Liver (tissue), 8 donors: ENCODE measurements at regions not wholly inside any gene's neighbourhood (a gene's known extent, or its start where the extent isn't known, plus 50 kb on each side); places are given as distances from the start of the nearest gene placed in this dataset.

ENCODE experiments used
- DNase-seq: peaks from one replicate; pipeline ENCODE4 v3.0.0-alpha.2; 2017; ENCODE audit warnings: low spot score
- H3K27ac ChIP-seq, 2 donors: one replicate each; pipeline ENCODE4 v1.7.0; 2013; ENCODE audit warnings: inconsistent platforms in 2 of 2, low read length in 2 of 2, control low read depth in 1 of 2, low read depth in 1 of 2, mild to moderate bottlenecking in 1 of 2
- H3K27me3 ChIP-seq, 4 donors: one replicate each; pipeline versions ENCODE4 v1.6.1 to v1.7.0; 2013; ENCODE audit warnings: low read length in 3 of 4, inconsistent platforms in 1 of 4, mild to moderate bottlenecking in 1 of 4, moderate library complexity in 1 of 4; ENCODE audit not compliant: control insufficient read depth in 4 of 4, insufficient read depth in 4 of 4
- H3K36me3 ChIP-seq, 4 donors: one replicate each; pipeline versions ENCODE4 v1.6.1 to v1.7.0; 2013; ENCODE audit warnings: low read length in 3 of 4, mild to moderate bottlenecking in 3 of 4, low read depth in 1 of 4, moderate library complexity in 1 of 4; ENCODE audit not compliant: control insufficient read depth in 4 of 4, insufficient read depth in 3 of 4
- H3K4me1 ChIP-seq, 4 donors: one replicate each; pipeline versions ENCODE4 v1.6.1 to v1.7.0; 2013; ENCODE audit warnings: low read length in 3 of 4, mild to moderate bottlenecking in 3 of 4, moderate library complexity in 1 of 4; ENCODE audit not compliant: control insufficient read depth in 4 of 4, insufficient read depth in 4 of 4
- H3K4me3 ChIP-seq, 3 donors: one replicate each; pipeline versions ENCODE4 v1.6.1 to v1.7.0; 2013; ENCODE audit warnings: low read length in 3 of 3, control low read depth in 1 of 3, low read depth in 1 of 3, mild to moderate bottlenecking in 1 of 3
- H3K9ac ChIP-seq, 2 donors: one replicate each; pipeline ENCODE4 v1.7.0; 2013; ENCODE audit warnings: low read length in 2 of 2, mild to moderate bottlenecking in 2 of 2, moderate library complexity in 2 of 2, control low read depth in 1 of 2, low read depth in 1 of 2
- H3K9me3 ChIP-seq, 4 donors: one replicate each; pipeline versions ENCODE4 v1.6.1 to v1.7.0; 2013; ENCODE audit warnings: low read length in 3 of 4; ENCODE audit not compliant: control insufficient read depth in 4 of 4
- EGR1 ChIP-seq, 2 donors: IDR thresholded peaks; 2 replicates each; pipeline ENCODE4 v1.6.1; 2016 to 2018; ENCODE audit warnings: antibody characterized with exemption in 2 of 2, low read depth in 2 of 2
- FOXA1 ChIP-seq: IDR thresholded peaks from 2 replicates; pipeline ENCODE4 v1.6.1; 2016; ENCODE audit warnings: antibody characterized with exemption
- FOXA2 ChIP-seq: IDR thresholded peaks from 2 replicates; pipeline ENCODE4 v1.6.1; 2016; ENCODE audit warnings: antibody characterized with exemption
- GABPA ChIP-seq, 2 donors: IDR thresholded peaks in 1 of 2; conservative IDR thresholded peaks in 1 of 2; 2 replicates each; pipeline ENCODE4 v1.6.1; 2016; ENCODE audit warnings: antibody characterized with exemption in 2 of 2, mild to moderate bottlenecking in 1 of 2, moderate library complexity in 1 of 2
- HNF4A ChIP-seq, 2 donors: conservative IDR thresholded peaks; 2 replicates each; pipeline ENCODE4 v1.6.1; 2016; ENCODE audit warnings: antibody characterized with exemption in 2 of 2, mild to moderate bottlenecking in 2 of 2
- HNF4G ChIP-seq: IDR thresholded peaks from 2 replicates; pipeline ENCODE4 v1.6.1; 2016; ENCODE audit warnings: antibody characterized with exemption
- JUND ChIP-seq, 2 donors: IDR thresholded peaks; 2 replicates each; pipeline ENCODE4 v1.6.1; 2016; ENCODE audit warnings: antibody characterized with exemption in 2 of 2
- NR2F2 ChIP-seq: IDR thresholded peaks from 2 replicates; pipeline ENCODE4 v1.6.1; 2016; ENCODE audit warnings: antibody characterized with exemption
- RAD21 ChIP-seq, 2 donors: IDR thresholded peaks; 2 replicates each; pipeline ENCODE4 v1.6.1; 2016; ENCODE audit warnings: antibody characterized with exemption in 2 of 2, mild to moderate bottlenecking in 2 of 2
- RXRA ChIP-seq, 2 donors: IDR thresholded peaks; 2 replicates each; pipeline ENCODE4 v1.6.1; 2017 to 2018; ENCODE audit warnings: antibody characterized with exemption in 2 of 2, mild to moderate bottlenecking in 1 of 2
- SP1 ChIP-seq: IDR thresholded peaks from 2 replicates; pipeline ENCODE4 v1.6.1; 2018; ENCODE audit warnings: antibody characterized with exemption, mild to moderate bottlenecking
- TAF1 ChIP-seq: conservative IDR thresholded peaks from 2 replicates; pipeline ENCODE4 v1.6.1; 2016; ENCODE audit warnings: antibody characterized with exemption, mild to moderate bottlenecking
- WGBS: extraction: QIAGEN DNeasy Blood & Tissue Kit; methylation state at CpG from one replicate; pipeline ENCODE4 v1.1.7; 2013; 5-methylcytosine and 5-hydroxymethylcytosine counted together
- TF ChIP-seq, protein P1 (sequence below): fragments of 150-350 bp; IDR thresholded peaks from 2 replicates; pipeline ENCODE4 v1.5.1; 2017; ENCODE audit warnings: improper control_type of control experiment, low read depth, low read length; ENCODE audit not compliant: missing input control
- TF ChIP-seq, protein P2 (sequence below): IDR thresholded peaks from 2 replicates; pipeline ENCODE4 v1.6.1; 2016; ENCODE audit warnings: antibody characterized with exemption
- TF ChIP-seq, protein P3 (sequence below): IDR thresholded peaks from 2 replicates; pipeline ENCODE4 v1.6.1; 2016; ENCODE audit warnings: antibody characterized with exemption, mild to moderate bottlenecking
- TF ChIP-seq, protein P4 (sequence below): IDR thresholded peaks from 2 replicates; pipeline ENCODE4 v1.6.1; 2016; ENCODE audit warnings: antibody characterized with exemption
- TF ChIP-seq, protein P5 (sequence below): IDR thresholded peaks from 2 replicates; pipeline ENCODE4 v1.6.1; 2016; ENCODE audit warnings: antibody characterized with exemption
- donor health status: healthy.
- donor health status: healthy.
- donor health status: healthy.
- donor health status: healthy.
- donor health status: healthy.

DNA sequence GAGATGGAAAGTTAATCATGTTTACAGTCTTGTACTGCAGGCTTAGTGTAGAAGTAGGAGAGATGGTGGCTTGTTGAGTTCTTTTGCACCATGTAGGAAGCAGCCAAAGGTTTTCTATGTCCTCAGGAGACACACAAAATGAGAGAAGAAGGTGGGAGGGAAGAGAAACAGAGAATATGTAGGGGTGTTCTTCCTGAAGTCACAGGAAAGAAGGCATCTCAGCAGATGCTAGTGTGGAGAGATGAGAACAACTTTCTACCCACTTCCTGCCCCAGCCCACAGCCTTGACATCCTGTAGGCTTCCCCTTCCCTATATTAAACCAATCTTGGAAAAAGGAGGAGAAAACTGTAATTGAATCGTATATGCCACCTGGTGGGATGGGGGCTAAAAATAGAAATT is 217.0 kb downstream of the S1PR1 start:
- Histone ChIP-seq H3K27me3 (no peaks in the 10 kb centered on the region), H3K9me3 (no peaks in the 10 kb centered on the region), H3K27ac (no peak overlapping the region), H3K36me3 (no peaks in the 10 kb centered on the region), H3K4me3 (no peak overlapping the region), H3K4me1 (no peaks in the 10 kb centered on the region), H3K9ac (no peak overlapping the region)
- DNase-seq: no peak
- no peak for TF ChIP-seq JUND (IDR thresholded peaks at IDR 0.05)
- no peak for TF ChIP-seq FOXA2
- TF ChIP-seq HNF4A (conservative IDR thresholded peaks at IDR 0.05): no peak
- TF ChIP-seq, protein P1, sequence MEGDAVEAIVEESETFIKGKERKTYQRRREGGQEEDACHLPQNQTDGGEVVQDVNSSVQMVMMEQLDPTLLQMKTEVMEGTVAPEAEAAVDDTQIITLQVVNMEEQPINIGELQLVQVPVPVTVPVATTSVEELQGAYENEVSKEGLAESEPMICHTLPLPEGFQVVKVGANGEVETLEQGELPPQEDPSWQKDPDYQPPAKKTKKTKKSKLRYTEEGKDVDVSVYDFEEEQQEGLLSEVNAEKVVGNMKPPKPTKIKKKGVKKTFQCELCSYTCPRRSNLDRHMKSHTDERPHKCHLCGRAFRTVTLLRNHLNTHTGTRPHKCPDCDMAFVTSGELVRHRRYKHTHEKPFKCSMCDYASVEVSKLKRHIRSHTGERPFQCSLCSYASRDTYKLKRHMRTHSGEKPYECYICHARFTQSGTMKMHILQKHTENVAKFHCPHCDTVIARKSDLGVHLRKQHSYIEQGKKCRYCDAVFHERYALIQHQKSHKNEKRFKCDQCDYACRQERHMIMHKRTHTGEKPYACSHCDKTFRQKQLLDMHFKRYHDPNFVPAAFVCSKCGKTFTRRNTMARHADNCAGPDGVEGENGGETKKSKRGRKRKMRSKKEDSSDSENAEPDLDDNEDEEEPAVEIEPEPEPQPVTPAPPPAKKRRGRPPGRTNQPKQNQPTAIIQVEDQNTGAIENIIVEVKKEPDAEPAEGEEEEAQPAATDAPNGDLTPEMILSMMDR: no peak
- TF ChIP-seq RAD21 (IDR thresholded peaks at IDR 0.05): no peak
- no peak for TF ChIP-seq HNF4G
- TF ChIP-seq, protein P2, sequence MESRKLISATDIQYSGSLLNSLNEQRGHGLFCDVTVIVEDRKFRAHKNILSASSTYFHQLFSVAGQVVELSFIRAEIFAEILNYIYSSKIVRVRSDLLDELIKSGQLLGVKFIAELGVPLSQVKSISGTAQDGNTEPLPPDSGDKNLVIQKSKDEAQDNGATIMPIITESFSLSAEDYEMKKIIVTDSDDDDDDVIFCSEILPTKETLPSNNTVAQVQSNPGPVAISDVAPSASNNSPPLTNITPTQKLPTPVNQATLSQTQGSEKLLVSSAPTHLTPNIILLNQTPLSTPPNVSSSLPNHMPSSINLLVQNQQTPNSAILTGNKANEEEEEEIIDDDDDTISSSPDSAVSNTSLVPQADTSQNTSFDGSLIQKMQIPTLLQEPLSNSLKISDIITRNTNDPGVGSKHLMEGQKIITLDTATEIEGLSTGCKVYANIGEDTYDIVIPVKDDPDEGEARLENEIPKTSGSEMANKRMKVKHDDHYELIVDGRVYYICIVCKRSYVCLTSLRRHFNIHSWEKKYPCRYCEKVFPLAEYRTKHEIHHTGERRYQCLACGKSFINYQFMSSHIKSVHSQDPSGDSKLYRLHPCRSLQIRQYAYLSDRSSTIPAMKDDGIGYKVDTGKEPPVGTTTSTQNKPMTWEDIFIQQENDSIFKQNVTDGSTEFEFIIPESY: no peak
- no peak for TF ChIP-seq FOXA1
- TF ChIP-seq, protein P3, sequence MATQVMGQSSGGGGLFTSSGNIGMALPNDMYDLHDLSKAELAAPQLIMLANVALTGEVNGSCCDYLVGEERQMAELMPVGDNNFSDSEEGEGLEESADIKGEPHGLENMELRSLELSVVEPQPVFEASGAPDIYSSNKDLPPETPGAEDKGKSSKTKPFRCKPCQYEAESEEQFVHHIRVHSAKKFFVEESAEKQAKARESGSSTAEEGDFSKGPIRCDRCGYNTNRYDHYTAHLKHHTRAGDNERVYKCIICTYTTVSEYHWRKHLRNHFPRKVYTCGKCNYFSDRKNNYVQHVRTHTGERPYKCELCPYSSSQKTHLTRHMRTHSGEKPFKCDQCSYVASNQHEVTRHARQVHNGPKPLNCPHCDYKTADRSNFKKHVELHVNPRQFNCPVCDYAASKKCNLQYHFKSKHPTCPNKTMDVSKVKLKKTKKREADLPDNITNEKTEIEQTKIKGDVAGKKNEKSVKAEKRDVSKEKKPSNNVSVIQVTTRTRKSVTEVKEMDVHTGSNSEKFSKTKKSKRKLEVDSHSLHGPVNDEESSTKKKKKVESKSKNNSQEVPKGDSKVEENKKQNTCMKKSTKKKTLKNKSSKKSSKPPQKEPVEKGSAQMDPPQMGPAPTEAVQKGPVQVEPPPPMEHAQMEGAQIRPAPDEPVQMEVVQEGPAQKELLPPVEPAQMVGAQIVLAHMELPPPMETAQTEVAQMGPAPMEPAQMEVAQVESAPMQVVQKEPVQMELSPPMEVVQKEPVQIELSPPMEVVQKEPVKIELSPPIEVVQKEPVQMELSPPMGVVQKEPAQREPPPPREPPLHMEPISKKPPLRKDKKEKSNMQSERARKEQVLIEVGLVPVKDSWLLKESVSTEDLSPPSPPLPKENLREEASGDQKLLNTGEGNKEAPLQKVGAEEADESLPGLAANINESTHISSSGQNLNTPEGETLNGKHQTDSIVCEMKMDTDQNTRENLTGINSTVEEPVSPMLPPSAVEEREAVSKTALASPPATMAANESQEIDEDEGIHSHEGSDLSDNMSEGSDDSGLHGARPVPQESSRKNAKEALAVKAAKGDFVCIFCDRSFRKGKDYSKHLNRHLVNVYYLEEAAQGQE: no peak
- no peak for TF ChIP-seq RXRA (IDR thresholded peaks at IDR 0.05)
- no peak for TF ChIP-seq GABPA (IDR thresholded peaks at IDR 0.05 in 1 of 2, conservative IDR thresholded peaks at IDR 0.05 in 1 of 2)
- TF ChIP-seq EGR1 (IDR thresholded peaks at IDR 0.05; ENCODE audit: low read depth in 2 of 2): no peak
- TF ChIP-seq NR2F2: no peak
- TF ChIP-seq, protein P4, sequence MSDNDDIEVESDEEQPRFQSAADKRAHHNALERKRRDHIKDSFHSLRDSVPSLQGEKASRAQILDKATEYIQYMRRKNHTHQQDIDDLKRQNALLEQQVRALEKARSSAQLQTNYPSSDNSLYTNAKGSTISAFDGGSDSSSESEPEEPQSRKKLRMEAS: no peak
- no peak for TF ChIP-seq TAF1
- TF ChIP-seq SP1: no peak
- TF ChIP-seq, protein P5, sequence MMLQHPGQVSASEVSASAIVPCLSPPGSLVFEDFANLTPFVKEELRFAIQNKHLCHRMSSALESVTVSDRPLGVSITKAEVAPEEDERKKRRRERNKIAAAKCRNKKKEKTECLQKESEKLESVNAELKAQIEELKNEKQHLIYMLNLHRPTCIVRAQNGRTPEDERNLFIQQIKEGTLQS: no peak
- WGBS: 73% methylated on average over 1 of the region's 1 CpG

DNA sequence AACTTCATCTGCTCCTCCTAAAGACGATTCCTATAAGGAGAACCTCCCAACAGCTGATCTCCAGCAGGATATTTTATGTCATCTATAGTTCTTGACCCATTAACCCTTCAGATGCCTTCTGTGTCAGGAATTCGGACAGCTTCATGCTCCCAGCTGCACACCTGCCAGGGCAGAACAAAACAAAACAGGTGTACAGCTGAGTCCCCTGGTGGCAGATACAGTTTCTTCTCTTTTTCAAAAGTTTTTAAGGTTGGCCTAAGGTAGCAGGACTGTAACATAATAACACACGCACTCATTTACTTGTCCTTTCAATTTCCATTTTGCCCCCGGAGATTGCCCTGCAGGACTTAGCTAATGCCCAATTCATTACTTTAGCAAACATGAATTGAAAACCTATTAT is 218.3 kb downstream of the S1PR1 start:
- no peaks in the 10 kb centered on the region for H3K4me1 ChIP-seq
- H3K27ac ChIP-seq: no peak overlapping the region
- no peak overlapping the region for H3K4me3 ChIP-seq
- H3K9ac ChIP-seq: no peak overlapping the region
- TF ChIP-seq FOXA1 (no peak), SP1 (no peak), RXRA (IDR thresholded peaks at IDR 0.05) (no peak), TAF1 (no peak), NR2F2 (no peak), RAD21 (IDR thresholded peaks at IDR 0.05) (no peak), HNF4G (no peak), FOXA2 (no peak), EGR1 (IDR thresholded peaks at IDR 0.05; ENCODE audit: low read depth in 2 of 2) (no peak), JUND (IDR thresholded peaks at IDR 0.05) (no peak), HNF4A (conservative IDR thresholded peaks at IDR 0.05) (no peak)
- TF ChIP-seq, protein P4: no peak
- WGBS: 76% methylated on average over 4 of the region's 4 CpGs
- no peaks in the 10 kb centered on the region for H3K9me3 ChIP-seq
- no peak for DNase-seq
- no peaks in the 10 kb centered on the region for H3K36me3 ChIP-seq
- H3K27me3 ChIP-seq: no peaks in the 10 kb centered on the region
